NOMO-1 (cell line): ENCODE measurements at regions not wholly inside any gene's neighbourhood (a gene's known extent, or its start where the extent isn't known, plus 50 kb on each side); places are given as distances from the start of the nearest gene placed in this dataset.

Experiments
- DNase-seq, 2 experiments: peaks; one replicate each; lab custom pipeline; 2025; ENCODE audit not compliant: unreplicated experiment in 2 of 2; lab: John Stamatoyannopoulos, UW

- peak in 1 of 2 experiments; percentile 18 for DNase-seq
Observed at GRCh38 chrX:139126493-139126892, 404.0 kb upstream of the F9 start.

GRCh38 chrX:139125916-139126315 lies 404.6 kb upstream of the F9 start:
- DNase-seq: no peak

DNA sequence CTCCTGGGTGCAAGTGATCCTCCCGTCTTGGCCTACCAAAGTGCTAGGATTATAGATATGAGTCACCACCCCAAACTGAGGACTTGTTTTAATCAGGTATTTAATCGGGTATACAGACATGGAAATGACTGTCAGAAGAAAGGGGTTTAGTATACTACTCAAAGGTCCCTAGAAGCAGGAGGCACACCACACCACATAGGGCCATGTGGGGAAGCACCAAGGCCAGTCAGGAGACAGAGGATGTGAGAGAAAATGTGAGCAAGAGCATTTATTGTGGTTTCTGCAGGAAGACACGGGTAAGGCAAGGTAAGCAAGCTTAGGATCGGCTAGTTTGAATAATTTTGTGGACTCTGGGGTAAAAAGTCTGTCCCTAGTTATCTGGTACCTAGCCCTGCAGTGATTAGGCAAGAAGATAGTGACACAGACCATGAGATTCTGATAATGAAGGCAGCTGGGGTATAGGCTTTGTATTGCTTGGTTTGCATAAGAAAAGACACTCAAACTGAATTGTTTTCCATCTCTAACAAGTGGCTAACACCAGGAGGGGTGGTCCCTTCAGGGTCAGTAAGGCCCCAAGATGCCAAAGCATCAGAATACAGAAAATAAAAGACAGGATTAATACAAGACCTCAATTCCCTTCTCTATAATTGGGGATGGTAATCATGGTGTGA lies 408.8 kb upstream of the F9 start:
- no peak for DNase-seq

- DNase-seq: no peak
Observed at GRCh38 chrX:139120760-139121159, 409.2 kb upstream of the FGF13 start.

DNA sequence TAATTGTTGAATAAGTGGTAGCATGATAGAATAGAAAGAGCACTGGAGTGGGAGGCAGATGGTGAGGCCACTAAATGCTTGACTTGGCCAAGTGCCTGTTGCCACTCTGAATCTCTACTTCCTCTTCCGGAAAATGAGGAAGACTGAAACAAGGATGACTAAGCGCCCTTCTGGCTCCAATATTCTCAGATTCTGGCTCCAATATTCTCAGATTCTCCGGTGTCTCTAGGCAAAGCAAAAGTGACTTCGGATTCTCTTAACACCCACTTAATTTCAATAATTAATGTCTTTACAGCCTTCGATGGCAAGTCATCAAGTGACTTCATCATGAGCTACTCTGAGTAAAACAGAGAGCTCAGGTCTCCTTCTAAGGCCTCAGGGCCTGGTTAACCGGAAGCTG lies 402.2 kb upstream of the FGF13 start:
- DNase-seq: peak; percentile 24 to 59

- DNase-seq: no peak
Observed at GRCh38 chrX:139112432-139112831, 400.9 kb upstream of the FGF13 start.

- DNase-seq: no peak
Observed at GRCh38 chrX:139106069-139106468, 394.6 kb upstream of the FGF13 start.

DNA sequence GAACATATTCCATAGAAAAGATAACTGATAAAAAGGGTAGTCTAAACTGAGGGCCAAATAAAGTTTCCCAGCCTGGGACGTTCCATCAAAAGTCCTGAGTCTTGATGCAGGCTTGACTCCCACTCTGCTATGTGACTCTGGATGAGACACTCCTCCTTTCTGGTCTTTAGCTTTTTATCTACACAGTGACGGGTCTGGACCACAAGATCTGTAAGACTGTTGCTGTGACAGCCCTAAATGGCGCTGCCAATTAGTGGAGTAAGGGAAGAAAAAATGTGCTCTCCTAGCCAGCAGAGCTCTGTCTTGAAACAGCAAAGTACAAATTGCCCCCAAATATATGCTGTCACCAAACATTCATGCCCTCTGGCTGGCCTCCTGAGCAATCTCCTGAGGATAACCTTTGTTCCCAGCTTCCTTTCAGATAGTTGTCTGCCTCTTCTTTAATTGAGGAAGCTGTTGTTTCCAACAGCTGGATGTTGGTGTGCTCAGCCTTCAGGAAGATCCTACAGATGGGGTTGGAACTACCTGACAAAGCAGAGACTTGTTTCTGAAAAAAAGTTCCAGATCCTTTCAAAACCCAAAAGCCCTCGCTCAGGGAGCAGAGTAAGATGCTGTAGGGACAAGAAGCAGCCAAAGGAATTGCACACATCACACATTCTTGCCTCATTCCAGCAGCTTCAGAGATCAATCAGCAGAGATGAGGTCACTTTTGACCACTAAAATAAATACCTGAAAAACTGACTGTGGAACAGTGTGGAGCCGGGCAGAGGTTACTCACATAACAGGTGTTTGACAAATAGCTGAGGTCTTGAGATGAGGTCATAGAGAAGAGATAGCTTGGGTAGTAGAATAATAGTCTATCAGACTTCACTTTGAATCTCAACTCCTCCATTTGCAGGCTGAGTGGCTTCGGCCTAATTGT lies 383.4 kb upstream of the FGF13 start:
- DNase-seq: no peak

GRCh38 chrX:139093201-139093600 lies 381.7 kb upstream of the FGF13 start:
- no peak for DNase-seq

DNA sequence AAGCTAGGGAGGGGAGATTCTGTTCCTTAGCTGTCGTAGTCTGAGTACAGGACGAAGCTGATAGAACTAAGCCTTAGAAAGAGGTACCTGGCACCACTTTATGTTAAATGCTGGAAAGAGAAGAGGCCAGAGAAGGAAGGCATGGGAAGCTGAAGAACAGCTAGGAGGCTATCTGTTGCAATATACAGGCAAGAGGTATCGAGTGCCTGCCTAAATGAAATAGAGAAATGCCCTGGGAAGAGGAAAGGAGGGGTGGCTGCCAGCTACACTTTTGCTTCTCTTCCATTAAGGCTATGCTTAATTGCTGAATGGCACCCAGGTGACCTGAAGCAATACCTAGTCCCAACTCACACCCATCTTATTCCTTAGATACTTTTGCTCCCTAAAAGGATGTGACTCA lies 380.4 kb upstream of the FGF13 start:
- DNase-seq: no peak

DNA sequence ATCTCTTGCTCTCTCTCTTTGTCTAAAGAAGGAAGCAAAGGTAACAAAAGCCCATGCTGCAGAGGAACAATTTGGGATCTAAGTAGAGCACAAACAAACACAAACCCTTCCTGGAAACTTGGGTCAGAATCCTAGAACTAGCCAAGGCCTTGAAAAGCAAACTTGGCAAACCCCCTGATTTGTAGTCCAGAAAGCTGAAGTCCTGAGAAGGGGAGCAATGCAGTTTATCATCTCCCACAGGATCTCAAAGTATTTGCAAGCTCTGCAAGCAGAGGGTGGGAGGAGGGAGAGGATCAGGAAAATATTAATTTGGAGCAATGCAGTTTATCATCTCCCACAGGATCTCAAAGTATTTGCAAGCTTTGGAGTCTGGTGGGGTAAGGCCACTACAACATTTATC lies 379.5 kb upstream of the FGF13 start:
- DNase-seq: no peak

DNA sequence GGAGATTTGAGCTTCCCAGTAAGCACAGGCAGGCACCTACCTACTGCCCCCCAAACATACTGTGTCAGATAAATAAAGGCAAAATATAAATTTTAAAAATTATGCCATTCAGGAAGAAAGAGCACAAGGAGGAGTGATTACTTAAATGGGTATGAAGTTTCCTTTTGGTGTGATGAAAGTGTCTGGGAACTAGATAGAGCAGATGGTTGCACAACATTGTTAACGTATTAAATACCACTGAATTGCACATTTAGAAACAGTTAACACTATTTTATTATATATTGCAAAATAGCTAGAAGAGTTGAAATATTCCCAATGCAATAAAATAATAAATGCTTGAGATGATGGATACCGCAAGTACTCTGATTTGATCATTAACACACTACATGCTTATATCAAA lies 374.7 kb upstream of the FGF13 start:
- DNase-seq: peak in 1 of 2 experiments; percentile 48

DNA sequence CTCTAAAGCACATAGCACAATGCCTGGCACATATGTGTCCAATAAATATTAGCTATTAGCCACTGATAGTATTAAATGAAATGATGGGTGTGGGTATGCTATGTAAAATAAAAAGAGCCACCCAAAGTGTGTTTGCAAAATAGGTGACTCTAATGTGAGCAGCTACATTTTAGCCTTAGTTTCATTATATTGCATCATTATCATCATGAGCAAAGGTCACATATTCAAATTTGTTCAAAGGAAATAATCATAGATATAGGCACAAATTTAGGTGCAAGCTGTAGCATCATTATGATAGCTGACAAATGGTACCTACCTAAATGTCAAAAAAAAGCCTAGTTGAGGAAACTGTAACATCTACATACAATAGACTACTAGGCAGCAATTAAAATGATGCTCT lies 373.9 kb upstream of the FGF13 start:
- no peak for DNase-seq

GRCh38 chrX:139083191-139083590 lies 371.7 kb upstream of the FGF13 start:
- DNase-seq: no peak

DNA sequence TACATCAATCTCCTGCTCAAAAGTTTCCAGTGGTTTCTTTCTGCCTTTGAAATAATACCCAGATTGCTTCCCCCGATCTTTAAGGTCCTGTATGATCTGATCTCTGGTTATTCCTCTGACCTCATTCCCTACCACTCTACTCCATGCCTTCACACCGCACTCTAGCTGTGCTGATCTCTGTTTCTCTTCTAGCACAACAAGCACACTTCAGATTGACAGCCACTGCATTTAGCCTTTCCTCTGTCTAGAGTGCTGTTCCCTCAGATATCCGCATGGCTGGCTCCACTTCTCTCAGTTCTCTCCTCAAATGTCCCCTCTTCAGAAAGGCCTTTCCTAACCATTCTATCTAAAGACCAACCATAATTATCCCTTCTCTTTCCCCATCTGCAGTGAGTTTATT lies 370.4 kb upstream of the FGF13 start:
- no peak for DNase-seq

GRCh38 chrX:139079789-139080188 lies 368.3 kb upstream of the FGF13 start:
- DNase-seq: no peak

GRCh38 chrX:139078761-139079280 lies 367.3 kb upstream of the FGF13 start:
- no peak for DNase-seq

DNA sequence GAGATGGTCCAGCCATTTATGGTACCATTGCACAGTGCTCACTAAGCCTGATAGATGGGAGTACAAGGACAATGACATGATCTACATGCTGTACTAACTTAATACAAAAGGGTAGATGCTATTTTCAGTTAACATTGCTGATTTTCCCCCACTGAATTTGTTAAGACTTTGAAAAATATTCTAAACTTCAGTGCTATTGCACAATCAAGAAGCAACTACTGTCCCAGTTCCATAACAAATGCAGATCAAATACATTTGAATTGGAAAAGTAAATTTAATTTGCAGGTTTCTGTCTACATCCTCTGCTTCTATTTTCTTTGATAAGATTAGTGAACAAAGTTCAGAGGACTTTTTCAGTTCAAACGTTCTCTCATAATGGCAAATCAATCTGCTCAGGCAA lies 366.8 kb upstream of the FGF13 start:
- DNase-seq: no peak

- DNase-seq: peak in 1 of 2 experiments; percentile 63
Observed at GRCh38 chrX:139077281-139078250, 366.0 kb upstream of the FGF13 start.

- DNase-seq: no peak
Observed at GRCh38 chrX:139063364-139063763, 351.8 kb upstream of the FGF13 start.
